ENCODE measurements at regions not wholly inside any gene's neighbourhood (a gene's known extent, or its start where the extent isn't known, plus 50 kb on each side); places are given as distances from the start of the nearest gene placed in this dataset.

DNA sequence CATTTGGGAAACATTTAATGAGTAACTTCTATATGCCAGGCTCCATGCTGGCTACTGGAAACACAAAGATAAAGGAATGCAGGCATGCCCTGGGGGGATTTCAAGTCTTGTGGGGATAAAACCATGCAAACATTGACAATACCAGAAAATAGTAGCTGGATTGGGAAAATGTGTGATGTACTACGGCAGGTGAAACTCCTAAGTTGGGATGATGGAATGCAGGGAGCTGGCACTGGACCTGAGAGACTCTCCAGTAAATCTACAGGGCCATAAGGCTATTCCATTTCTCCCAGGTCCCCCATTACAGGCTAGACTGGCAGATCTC is 68.2 kb upstream of the NTRK3 start (continued):
- TF ChIP-seq NR3C1 (CRISPR knock-in tag; conservative IDR thresholded peaks at IDR 0.05; ENCODE audit: low read depth): no peak
- TF ChIP-seq GABPB1 (CRISPR knock-in tag; IDR thresholded peaks at IDR 0.05): no peak
- no peak for TF ChIP-seq ZNF532 (CRISPR knock-in tag; IDR thresholded peaks at IDR 0.05; ENCODE audit: borderline replicate concordance)
- TF ChIP-seq MYBL2 (CRISPR knock-in tag; IDR thresholded peaks at IDR 0.05): no peak

GRCh38 chr15:88323976-88324740 is 67.6 kb upstream of the NTRK3 start:
- CTCF ChIA-PET: interaction anchor here (1.3 to 1.6 kb wide), 2 partner anchors 77 to 126 kb away, joined by 4 to 5 read pairs; no protein-coding TSS in a partner anchor
- no peak overlapping the region for H3K27ac Mint-ChIP-seq

More at GRCh38 chr15:88323976-88324740, 67.6 kb upstream of the NTRK3 start:
- no peaks in the 10 kb centered on the region for H3K36me3 Mint-ChIP-seq
- no peaks in the 10 kb centered on the region; the same call in 1 of the 2 replicates for H3K9me3 Mint-ChIP-seq
- peaks cover 3% of the 10 kb centered on the region; the same call in 1 of the 2 replicates for H3K4me1 Mint-ChIP-seq
- DNase-seq (ENCODE audit: low spot score): no peak
- no peak for TF ChIP-seq MAX (CRISPR knock-in tag; IDR thresholded peaks at IDR 0.05)
- TF ChIP-seq SP1 (CRISPR knock-in tag; conservative IDR thresholded peaks at IDR 0.05): no peak
- TF ChIP-seq FOXJ3 (CRISPR knock-in tag; IDR thresholded peaks at IDR 0.05; ENCODE audit: borderline replicate concordance): no peak
- no peak for TF ChIP-seq NR3C1 (CRISPR knock-in tag; conservative IDR thresholded peaks at IDR 0.05; ENCODE audit: low read depth)
- TF ChIP-seq AFF4 (CRISPR knock-in tag; IDR thresholded peaks at IDR 0.05; ENCODE audit: borderline replicate concordance): no peak
- TF ChIP-seq, protein P1, sequence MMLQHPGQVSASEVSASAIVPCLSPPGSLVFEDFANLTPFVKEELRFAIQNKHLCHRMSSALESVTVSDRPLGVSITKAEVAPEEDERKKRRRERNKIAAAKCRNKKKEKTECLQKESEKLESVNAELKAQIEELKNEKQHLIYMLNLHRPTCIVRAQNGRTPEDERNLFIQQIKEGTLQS (CRISPR knock-in tag; conservative IDR thresholded peaks at IDR 0.05): no peak
- no peak for TF ChIP-seq SOX15 (CRISPR knock-in tag; IDR thresholded peaks at IDR 0.05)
- TF ChIP-seq E2F5 (CRISPR knock-in tag; IDR thresholded peaks at IDR 0.05): no peak
- no peak for TF ChIP-seq ZBTB43 (CRISPR knock-in tag; IDR thresholded peaks at IDR 0.05)
- no peak for TF ChIP-seq ZNF396 (CRISPR knock-in tag; IDR thresholded peaks at IDR 0.05; ENCODE audit: borderline replicate concordance)
- no peak for TF ChIP-seq ATF1 (CRISPR knock-in tag; IDR thresholded peaks at IDR 0.05)
- no peak for ATAC-seq
- peaks cover 2% of the 10 kb centered on the region for H3K27me3 Mint-ChIP-seq (ENCODE audit: low read depth)
- POLR2A ChIA-PET: no interaction called here
- no peak overlapping the region for H3K4me3 Mint-ChIP-seq

All from WTC11 (cell line).